ENCODE measurements at regions not wholly inside any gene's neighbourhood (a gene's known extent, or its start where the extent isn't known, plus 50 kb on each side); places are given as distances from the start of the nearest gene placed in this dataset.

DNA sequence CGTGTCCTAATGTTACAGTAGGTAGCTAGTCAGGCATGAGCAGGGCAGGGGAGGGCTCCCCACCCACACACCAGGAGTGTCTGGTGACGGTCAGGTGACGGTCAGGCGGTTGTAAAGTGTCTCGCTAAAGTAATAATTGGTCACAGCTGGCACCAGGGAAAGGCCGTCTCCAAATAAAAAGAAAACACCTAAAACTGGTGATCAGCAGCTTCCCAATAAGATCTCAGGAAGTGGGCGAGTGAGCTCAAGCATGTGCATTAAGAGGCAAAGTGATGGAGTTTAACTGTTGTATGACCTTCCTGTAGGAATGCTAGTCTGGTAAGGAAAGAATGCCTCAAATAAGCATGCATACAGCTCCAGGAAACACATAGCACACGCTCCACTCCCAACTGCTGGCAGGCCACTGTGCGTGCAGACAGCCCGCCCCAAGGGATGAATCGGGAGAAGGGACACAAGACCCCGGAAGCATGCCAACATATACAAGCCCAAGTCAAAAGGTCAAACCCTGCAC lies 177.1 kb downstream of the RNF144A start:
- H3K9ac ChIP-seq (ENCODE audit: insufficient read depth in 1 of 2, low read depth in 2 of 2, low read length in 2 of 2), result no peak overlapping the region
- H3K9me1 ChIP-seq (ENCODE audit: control insufficient read depth, insufficient read depth, low read length), result no peaks in the 10 kb centered on the region
- in situ Hi-C loops (cut with MboI) (loop anchor here (25.0 kb wide), 1 partner anchor 1593 kb away; the partner anchor contains the start of gene ID2), intact Hi-C loops (cut with micrococcal nuclease) (loop anchor here (10.0 kb wide), 1 partner anchor 1591 kb away; the partner anchor contains the start of gene ID2)
- H3K9me3 ChIP-seq (replicated peaks; ENCODE audit: control insufficient read depth, insufficient read depth, low read depth, low read length), result no peaks in the 10 kb centered on the region
- FAIRE-seq, result no peak
- H3K27ac ChIP-seq (ENCODE audit: extremely low read depth, low read depth, low read length), result no peak overlapping the region
- no peak for ATAC-seq
- WGBS (ENCODE audit: insufficient coverage, low coverage, missing lambda C conversion rate), result 3% methylated on average over 12 of the region's 12 CpGs
- H2AFZ ChIP-seq (ENCODE audit: low read depth, low read length), result no peak overlapping the region
- no TSS peak for BruUV-seq (replicated peaks)
- H3K27me3 ChIP-seq (ENCODE audit: control insufficient read depth in 2 of 2, insufficient read depth in 2 of 2, low read length in 2 of 2), result peaks cover 7 to 61% of the 10 kb centered on the region in 2 experiments
- no peak overlapping the region for H3K4me3 ChIP-seq
- CTCF ChIA-PET (ENCODE audit: low intra/inter-chr PET ratio), result no interaction called here
- no peak for DNase-seq (ENCODE audit: extremely low read depth in 1 of 4, low spot score in 3 of 4)
- 0 out of 2 replicates have a peak, but pooled peaks have one; percentile 6 for TF ChIP-seq EGR1 (conservative IDR thresholded peaks at IDR 0.05)
- TF ChIP-seq ZNF436 (CRISPR knock-in tag; IDR thresholded peaks at IDR 0.05), result no peak
- TF ChIP-seq FOXP1 (CRISPR knock-in tag; IDR thresholded peaks at IDR 0.05), result no peak
- no peak for TF ChIP-seq NFXL1 (CRISPR knock-in tag; IDR thresholded peaks at IDR 0.05)
- no peak for TF ChIP-seq GATAD2B (IDR thresholded peaks at IDR 0.05; ENCODE audit: borderline replicate concordance)
- TF ChIP-seq HNRNPK (IDR thresholded peaks at IDR 0.05; ENCODE audit: low read depth, low read length, poor library complexity, severe bottlenecking), result no peak
- peaks cover 0 to 8% of the 10 kb centered on the region in 2 experiments; a peak in 2 of 5 replicates for H3K4me1 ChIP-seq (replicated peaks in 1 of 2; ENCODE audit: control insufficient read depth in 2 of 2, insufficient read depth in 2 of 2, low read length in 2 of 2)
- POLR2A ChIA-PET, result no interaction called here
- no peaks in the 10 kb centered on the region for H3K79me2 ChIP-seq (ENCODE audit: control insufficient read depth, insufficient read depth, low read length)
- no peaks in the 10 kb centered on the region for H4K20me1 ChIP-seq (replicated peaks; ENCODE audit: control insufficient read depth, insufficient read depth, low read length)
- no peak overlapping the region for H3K4me2 ChIP-seq (ENCODE audit: insufficient read depth, low read length)
- H3K36me3 ChIP-seq (ENCODE audit: control insufficient read depth, insufficient read depth, low read length), result no peaks in the 10 kb centered on the region

Measured in K562 (cell line).